ENCODE measurements at regions not wholly inside any gene's neighbourhood (a gene's known extent, or its start where the extent isn't known, plus 50 kb on each side); places are given as distances from the start of the nearest gene placed in this dataset.
"Not testable (repeated sequence)": the region's sequence is repeated elsewhere in the genome, so short reads cannot be mapped to it uniquely, and the experiment has no call there.

GRCh38 chr2:49465157-49465831 lies 311.0 kb upstream of the FSHR start:
- no peak for DNase-seq

- no peak for DNase-seq
Observed at GRCh38 chr2:49459314-49459993, 305.1 kb upstream of the FSHR start.

- DNase-seq = no peak
Observed at GRCh38 chr2:49444005-49444404, 289.7 kb upstream of the FSHR start.

- no peak for DNase-seq
Observed at GRCh38 chr2:49426996-49427395, 272.7 kb upstream of the FSHR start.

- no peak for DNase-seq
Observed at GRCh38 chr2:49416252-49416651, 261.9 kb upstream of the FSHR start.

- no peak for DNase-seq
Observed at GRCh38 chr2:49404108-49404507, 249.8 kb upstream of the FSHR start.

GRCh38 chr2:49403637-49404036 lies 249.3 kb upstream of the FSHR start:
- DNase-seq = no peak

- DNase-seq = no peak
Observed at GRCh38 chr2:49379406-49379805, 225.1 kb upstream of the FSHR start.

GRCh38 chr2:49371128-49371701 lies 216.9 kb upstream of the FSHR start:
- no peak for DNase-seq

- no peak for DNase-seq
Observed at GRCh38 chr2:49369650-49370049, 215.3 kb upstream of the FSHR start.

- no peak for DNase-seq
Observed at GRCh38 chr2:49369101-49369500, 214.8 kb upstream of the FSHR start.

- DNase-seq = no peak
Observed at GRCh38 chr2:49367003-49367402, 212.7 kb upstream of the FSHR start.

- no peak for DNase-seq
Observed at GRCh38 chr2:49360407-49360767, 206.1 kb upstream of the FSHR start.

GRCh38 chr2:49359721-49360406 lies 205.5 kb upstream of the FSHR start:
- DNase-seq = no peak

GRCh38 chr2:49355611-49356010 lies 201.3 kb upstream of the FSHR start:
- DNase-seq = no peak

GRCh38 chr2:49351560-49351959 lies 197.2 kb upstream of the FSHR start:
- DNase-seq = no peak

- no peak for DNase-seq
Observed at GRCh38 chr2:49343638-49344037, 189.3 kb upstream of the FSHR start.

GRCh38 chr2:49342156-49342555 lies 187.8 kb upstream of the FSHR start:
- DNase-seq = no peak

GRCh38 chr2:49335546-49335945 lies 181.2 kb upstream of the FSHR start:
- no peak for DNase-seq

- DNase-seq = no peak
Observed at GRCh38 chr2:49332415-49332814, 178.1 kb upstream of the FSHR start.

GRCh38 chr2:49318531-49318930 lies 164.2 kb upstream of the FSHR start:
- DNase-seq = no peak

GRCh38 chr2:49309461-49309860 lies 155.1 kb upstream of the FSHR start:
- no peak for DNase-seq

- DNase-seq = no peak
Observed at GRCh38 chr2:49306925-49307324, 152.6 kb upstream of the FSHR start.

- not testable (repeated sequence) for DNase-seq
Observed at GRCh38 chr2:49298693-49299092, 144.4 kb upstream of the FSHR start.
